Gastroesophageal sphincter (tissue), 4 donors: ENCODE measurements at regions not wholly inside any gene's neighbourhood (a gene's known extent, or its start where the extent isn't known, plus 50 kb on each side); places are given as distances from the start of the nearest gene placed in this dataset.
"Not testable (repeated sequence)": the region's sequence is repeated elsewhere in the genome, so short reads cannot be mapped to it uniquely, and the experiment has no call there.

Experiments used
- ATAC-seq: fragments of 150-250 bp; one replicate; pipeline ENCODE4 v1.9.1; 2016; ENCODE audit warnings: mild to moderate bottlenecking, moderate library complexity
- H3K27ac ChIP-seq, 4 donors: fragments of 200-600 bp; sonication (generic) in 3 of 4; 1 replicate in 3 of 4; 2 replicates in 1 of 4; pipeline ENCODE4 v1.5.1; 2016 to 2019
- H3K27me3 ChIP-seq: fragments of 200-600 bp; sonication (generic); one replicate; pipeline ENCODE4 v1.5.1; 2019
- H3K36me3 ChIP-seq, 2 donors: fragments of 200-600 bp; sonication (generic); one replicate each; pipeline ENCODE4 v1.5.1; 2019; ENCODE audit warnings: control low read depth in 1 of 2
- H3K4me1 ChIP-seq, 3 donors: fragments of 200-600 bp; sonication (generic); 1 replicate in 2 of 3; 2 replicates in 1 of 3; pipeline ENCODE4 v1.5.1; 2016 to 2019; ENCODE audit warnings: control low read depth in 2 of 3
- H3K4me3 ChIP-seq, 2 donors: fragments of 200-600 bp; sonication (generic); one replicate each; pipeline ENCODE4 v1.5.1; 2019; ENCODE audit warnings: mild to moderate bottlenecking in 1 of 2, moderate library complexity in 1 of 2
- H3K9me3 ChIP-seq, 3 donors: fragments of 200-600 bp; sonication (generic); one replicate each; pipeline ENCODE4 v1.5.1; 2017 to 2019; ENCODE audit warnings: control low read depth in 2 of 3
- CTCF ChIP-seq, 4 experiments: fragments of 200-600 bp in 2 of 4; fragments of 450-650 bp in 2 of 4; sonication (generic) in 1 of 4; IDR thresholded peaks; one replicate each; pipeline ENCODE4 v1.5.1; 2017 to 2019; ENCODE audit warnings: antibody characterized with exemption in 4 of 4, mild to moderate bottlenecking in 2 of 4, moderate library complexity in 2 of 4
- EP300 ChIP-seq: sonication (generic); formaldehyde crosslinking; IDR thresholded peaks from one replicate; pipeline ENCODE4 v1.6.1; 2017; ENCODE audit warnings: antibody characterized with exemption, mild to moderate bottlenecking
- POLR2A ChIP-seq, 2 donors: fragments of 450-650 bp; IDR thresholded peaks; one replicate each; pipeline ENCODE4 v1.6.1; 2017; ENCODE audit warnings: antibody characterized with exemption in 2 of 2, mild to moderate bottlenecking in 2 of 2, moderate library complexity in 1 of 2
- POLR2AphosphoS5 ChIP-seq: sonication (generic); formaldehyde crosslinking; IDR thresholded peaks from one replicate; pipeline ENCODE4 v1.6.1; 2017; ENCODE audit warnings: antibody characterized with exemption
- WGBS, 2 donors: methylation state at CpG; one replicate each; pipeline ENCODE4 v1.1.5; 2018; ENCODE audit warnings: low coverage in 1 of 2; 5-methylcytosine and 5-hydroxymethylcytosine counted together

GRCh38 chrX:34839451-34839850 is 103.1 kb upstream of the FAM47B start:
- ATAC-seq, result no peak
- WGBS, 2 donors, result 60% methylated on average over 2 to 3 of the region's 3 CpGs
- Histone ChIP-seq H3K4me3 (no peak overlapping the region), H3K36me3 (no peaks in the 10 kb centered on the region), H3K27ac (no peak overlapping the region), H3K4me1 (no peaks in the 10 kb centered on the region), H3K9me3 (no peaks in the 10 kb centered on the region), H3K27me3 (no peaks in the 10 kb centered on the region)
- no peak for TF ChIP-seq EP300
- no peak for TF ChIP-seq POLR2AphosphoS5
- no peak for TF ChIP-seq POLR2A (IDR thresholded peaks at IDR 0.05)
- no peak for TF ChIP-seq CTCF (IDR thresholded peaks at IDR 0.05)

DNA sequence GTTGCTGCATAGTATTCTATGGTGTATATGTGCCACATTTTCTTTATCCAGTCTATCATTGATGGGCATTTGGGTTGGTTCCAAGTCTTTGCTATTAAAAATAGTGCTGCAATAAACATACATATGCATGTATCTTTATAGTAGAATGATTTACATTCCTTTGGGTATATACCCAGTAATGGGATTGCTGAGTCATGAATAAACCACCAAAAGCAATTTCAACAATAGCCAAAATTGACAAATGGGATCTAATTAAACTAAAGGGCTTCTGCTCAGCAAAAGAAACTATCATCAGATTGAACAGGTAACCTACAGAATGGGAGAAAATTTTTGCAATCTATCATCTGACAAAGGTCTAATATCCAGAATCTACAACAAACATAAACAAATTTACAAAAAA is 101.4 kb upstream of the FAM47B start:
- not testable (repeated sequence) for H3K27me3 ChIP-seq, H3K4me1 ChIP-seq, H3K27ac ChIP-seq, ATAC-seq, H3K9me3 ChIP-seq, H3K4me3 ChIP-seq, H3K36me3 ChIP-seq

GRCh38 chrX:34848281-34848680 is 94.3 kb upstream of the FAM47B start:
- Histone ChIP-seq H3K27me3 (no peaks in the 10 kb centered on the region), H3K4me3 (no peak overlapping the region), H3K27ac (no peak overlapping the region), H3K4me1 (no peaks in the 10 kb centered on the region), H3K36me3 (no peaks in the 10 kb centered on the region), H3K9me3 (no peaks in the 10 kb centered on the region)
- TF ChIP-seq EP300 (no peak), POLR2AphosphoS5 (no peak), CTCF (IDR thresholded peaks at IDR 0.05) (no peak), POLR2A (IDR thresholded peaks at IDR 0.05) (no peak)
- 75 to 90% methylated on average over 3 of the region's 3 CpGs for WGBS, 2 donors
- ATAC-seq, result no peak

DNA sequence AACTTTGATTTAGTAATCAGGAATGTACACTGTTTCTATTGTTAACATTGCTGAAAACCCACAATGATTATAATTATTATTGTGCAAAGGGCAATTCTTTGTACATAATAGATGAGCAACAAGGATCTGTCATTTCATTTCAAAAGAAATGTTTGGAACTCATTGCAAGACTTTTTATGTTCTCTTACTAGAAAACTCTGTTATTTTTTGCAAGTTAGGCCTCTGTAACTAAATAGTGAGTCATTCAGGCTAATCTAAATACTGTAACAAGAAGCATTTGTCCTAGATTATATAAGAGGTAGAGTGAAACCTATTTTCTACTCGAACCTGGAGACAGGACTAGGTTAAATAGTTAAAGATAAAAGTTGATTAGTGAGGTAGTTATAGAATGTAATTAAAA is 93.2 kb upstream of the FAM47B start:
- ATAC-seq, result no peak
- 20 to 22% methylated on average over 1 of the region's 1 CpG for WGBS, 2 donors
- TF ChIP-seq CTCF (IDR thresholded peaks at IDR 0.05) (no peak), POLR2AphosphoS5 (no peak), EP300 (no peak), POLR2A (IDR thresholded peaks at IDR 0.05) (no peak)

GRCh38 chrX:34859191-34859590 is 83.4 kb upstream of the FAM47B start:
- ATAC-seq, result no peak

More for the DNA sequence above, 93.2 kb upstream of the FAM47B start:
- H3K4me1 ChIP-seq, result no peaks in the 10 kb centered on the region
- H3K27ac ChIP-seq, result no peak overlapping the region
- H3K4me3 ChIP-seq, result no peak overlapping the region
- no peaks in the 10 kb centered on the region for H3K36me3 ChIP-seq
- H3K27me3 ChIP-seq, result no peaks in the 10 kb centered on the region
- no peaks in the 10 kb centered on the region for H3K9me3 ChIP-seq

More at GRCh38 chrX:34859191-34859590, 83.4 kb upstream of the FAM47B start:
- H3K27ac ChIP-seq, result no peak overlapping the region
- no peak overlapping the region for H3K4me3 ChIP-seq
- TF ChIP-seq CTCF (IDR thresholded peaks at IDR 0.05) (no peak), POLR2A (IDR thresholded peaks at IDR 0.05) (no peak), POLR2AphosphoS5 (no peak), EP300 (no peak)
- 37 to 44% methylated on average over 1 to 2 of the region's 2 CpGs for WGBS, 2 donors
- no peaks in the 10 kb centered on the region for H3K4me1 ChIP-seq
- no peaks in the 10 kb centered on the region for H3K36me3 ChIP-seq
- no peaks in the 10 kb centered on the region for H3K9me3 ChIP-seq
- no peaks in the 10 kb centered on the region for H3K27me3 ChIP-seq
